ENCODE measurements at regions not wholly inside any gene's neighbourhood (a gene's known extent, or its start where the extent isn't known, plus 50 kb on each side); places are given as distances from the start of the nearest gene placed in this dataset.

DNA sequence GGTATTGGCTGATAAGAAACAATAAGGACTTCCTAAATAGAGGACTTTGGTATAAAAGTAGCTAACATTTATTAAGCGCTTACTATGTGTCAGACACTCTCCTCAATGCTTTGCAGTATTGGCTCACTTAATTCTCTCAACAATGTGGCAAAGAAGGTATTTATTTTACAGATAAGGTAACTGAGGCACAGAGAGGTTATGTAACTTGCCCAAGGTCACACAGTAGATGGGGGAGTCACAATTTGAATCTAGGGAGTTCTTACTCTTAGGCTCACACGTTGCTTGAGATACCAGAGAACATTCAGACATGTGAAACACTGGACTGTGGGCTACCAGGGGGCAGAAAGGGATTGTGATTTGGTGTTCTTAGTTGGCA, 60.8 kb upstream of the GPR158 start:
- no peak for DNase-seq (ENCODE audit: low spot score)

DNA sequence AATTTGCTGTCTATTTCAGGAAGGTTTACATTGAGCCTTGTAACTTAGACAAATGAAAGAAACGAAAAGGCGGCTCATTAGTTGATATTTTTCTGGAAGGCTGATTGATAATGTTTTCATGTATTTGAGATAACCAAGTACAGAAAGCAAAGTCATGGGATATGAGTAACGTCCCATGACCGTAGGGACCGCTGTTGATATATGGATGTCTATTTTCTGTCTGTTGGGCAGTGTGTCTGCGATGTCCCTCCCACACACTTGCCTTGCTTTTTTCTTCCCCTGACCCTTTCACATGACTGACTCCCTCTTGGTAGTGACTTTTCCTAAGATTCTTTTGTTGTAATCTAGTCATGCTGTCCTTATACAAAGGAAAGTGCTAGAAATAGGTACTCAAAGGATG, 57.0 kb upstream of the GPR158 start:
- DNase-seq (ENCODE audit: low spot score) = peak; percentile 58

DNA sequence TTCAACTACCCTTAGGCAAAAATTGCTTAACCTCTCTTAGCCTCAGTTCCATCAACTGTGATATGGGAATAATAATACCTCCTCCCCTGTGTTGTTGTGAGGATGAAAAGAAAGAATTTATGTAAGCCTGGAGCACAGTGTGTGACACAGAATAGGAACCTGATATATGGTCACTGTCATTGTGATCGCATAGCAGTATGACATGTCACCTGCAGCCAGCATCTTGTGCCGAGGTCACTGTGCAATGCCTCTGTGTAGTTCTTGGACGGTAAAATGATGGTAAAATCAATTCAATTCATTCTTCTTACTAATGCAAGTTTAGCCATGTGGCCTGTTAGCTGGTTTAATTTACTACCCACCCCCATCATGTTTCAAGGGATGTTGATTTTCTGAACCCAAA, 54.6 kb upstream of the GPR158 start:
- DNase-seq (ENCODE audit: low spot score) = no peak

Data from COLO829 (cell line).